Activated T-helper 9 cell treated with anti-CD3 and anti-CD28 coated beads, Interleukin-2, amount 50 U/mL, for 16 hours (primary cell): ENCODE measurements at regions not wholly inside any gene's neighbourhood (a gene's known extent, or its start where the extent isn't known, plus 50 kb on each side); places are given as distances from the start of the nearest gene placed in this dataset.
"Not testable (repeated sequence)": the region's sequence is repeated elsewhere in the genome, so short reads cannot be mapped to it uniquely, and the experiment has no call there.

Source experiments
- DNase-seq: peaks from one replicate; pipeline ENCODE4 v3.0.0-alpha.2; 2020; ENCODE audit warnings: low read depth

- DNase-seq = no peak
Observed at GRCh38 chr15:93360976-93361375, 272.0 kb upstream of the RGMA start.

GRCh38 chr15:93360318-93360717, 271.3 kb upstream of the RGMA start:
- DNase-seq = no peak

- DNase-seq = no peak
Observed at GRCh38 chr15:93359425-93360131, 270.6 kb upstream of the RGMA start.

- no peak for DNase-seq
Observed at GRCh38 chr15:93359060-93359408, 270.0 kb upstream of the RGMA start.

GRCh38 chr15:93358166-93359059, 269.4 kb upstream of the RGMA start:
- DNase-seq = no peak

- no peak for DNase-seq
Observed at GRCh38 chr15:93348711-93349545, 259.9 kb upstream of the RGMA start.

- DNase-seq = no peak
Observed at GRCh38 chr15:93347986-93348385, 259.0 kb upstream of the RGMA start.

- no peak for DNase-seq
Observed at GRCh38 chr15:93345981-93346380, 257.0 kb upstream of the RGMA start.

GRCh38 chr15:93343402-93343801, 254.4 kb upstream of the RGMA start:
- not testable (repeated sequence) for DNase-seq

- no peak for DNase-seq
Observed at GRCh38 chr15:93341164-93341563, 252.2 kb upstream of the RGMA start.

- no peak for DNase-seq
Observed at GRCh38 chr15:93340406-93340805, 251.4 kb upstream of the RGMA start.

GRCh38 chr15:93333796-93334195, 244.8 kb upstream of the RGMA start:
- no peak for DNase-seq

- not testable (repeated sequence) for DNase-seq
Observed at GRCh38 chr15:93333126-93333525, 244.1 kb upstream of the RGMA start.

- no peak for DNase-seq
Observed at GRCh38 chr15:93332168-93332553, 243.2 kb upstream of the RGMA start.

GRCh38 chr15:93331545-93332167, 242.6 kb upstream of the RGMA start:
- DNase-seq = no peak

- no peak for DNase-seq
Observed at GRCh38 chr15:93330912-93331544, 242.0 kb upstream of the RGMA start.

GRCh38 chr15:93327364-93327763, 238.4 kb upstream of the RGMA start:
- DNase-seq = no peak

- no peak for DNase-seq
Observed at GRCh38 chr15:93324186-93324975, 235.4 kb upstream of the RGMA start.

GRCh38 chr15:93321881-93322282, 232.9 kb upstream of the RGMA start:
- DNase-seq = no peak

- DNase-seq = no peak
Observed at GRCh38 chr15:93319121-93319814, 230.3 kb upstream of the RGMA start.
